GM12892 (cell line): ENCODE measurements at regions not wholly inside any gene's neighbourhood (a gene's known extent, or its start where the extent isn't known, plus 50 kb on each side); places are given as distances from the start of the nearest gene placed in this dataset.

Experiments used
- POLR2A ChIP-seq: IDR thresholded peaks from 2 replicates; pipeline ENCODE4 v1.6.1; 2011; ENCODE audit warnings: low read depth, low read length, control low read depth
- POLR2AphosphoS5 ChIP-seq: IDR thresholded peaks from 2 replicates; pipeline ENCODE4 v1.6.1; 2011; ENCODE audit warnings: low read depth, low read length, control low read depth
- TAF1 ChIP-seq: IDR thresholded peaks from 2 replicates; pipeline ENCODE4 v1.6.1; 2011; ENCODE audit warnings: low read depth, mild to moderate bottlenecking, control low read depth, low read length, borderline replicate concordance

- no peak for TF ChIP-seq POLR2AphosphoS5
- no peak for TF ChIP-seq POLR2A
- no peak for TF ChIP-seq TAF1
Measured at GRCh38 chr6:139988685-139989084, 614.2 kb upstream of the CITED2 start.
